HepG2 (cell line): ENCODE measurements at regions not wholly inside any gene's neighbourhood (a gene's known extent, or its start where the extent isn't known, plus 50 kb on each side); places are given as distances from the start of the nearest gene placed in this dataset.

ENCODE experiments used
- ATAC-seq: fragments of 200-7000 bp; cut with Tn5 transposase; 3 replicates; pipeline ENCODE4 v1.9.1; 2020; ENCODE audit warnings: mild to moderate bottlenecking, moderate library complexity
- BruUV-seq: library from RNA; stranded (reverse); fragments of 400-500 nt; replicated peaks from 2 replicates; lab custom pipeline; 2021; lab: Mats Ljungman, UMichigan
- CTCF ChIA-PET: fragments of 300-600 bp; formaldehyde crosslinking; extraction: SDS; loops from one replicate; lab custom pipeline; 2021; ENCODE audit warnings: low total read pairs, inconsistent platforms, low intra/inter-chr PET ratio; lab: Yijun Ruan, JAX
- POLR2A ChIA-PET: fragments of 350-600 bp; sonication (Branson Sonifier 250); formaldehyde crosslinking; loops from one replicate; lab custom pipeline; 2020; ENCODE audit warnings: antibody characterized with exemption, inconsistent platforms; lab: Yijun Ruan, JAX
- DNase-seq: peaks from one replicate; pipeline ENCODE4 v3.0.0-alpha.2; 2015; ENCODE audit warnings: low spot score
- FAIRE-seq: peaks from 3 replicates; lab custom pipeline; 2011; peaks lifted over from hg19 to GRCh38; lab: Jason Lieb, UNC
- H2AFZ ChIP-seq: one replicate; pipeline ENCODE4 v1.6.1; 2011; ENCODE audit warnings: low read length, inconsistent platforms
- H3K27ac ChIP-seq: fragments of 300-600 bp; 3 replicates; pipeline ENCODE4 v1.8.0; 2011; ENCODE audit warnings: mixed run types, mild to moderate bottlenecking, mixed read lengths, low read length, inconsistent platforms; ENCODE audit not compliant: insufficient read depth; ENCODE audit errors: extremely low read length
- H3K27me3 ChIP-seq, 2 experiments: fragments of 200-600 bp in 1 of 2; 2 replicates in 1 of 2; 3 replicates in 1 of 2; pipeline versions ENCODE4 v1.6.0 to v1.8.0; 2011; ENCODE audit warnings: low read length in 2 of 2, mild to moderate bottlenecking in 2 of 2, moderate library complexity in 2 of 2, inconsistent platforms in 1 of 2; ENCODE audit not compliant: insufficient read depth in 2 of 2, control insufficient read depth in 1 of 2
- H3K36me3 ChIP-seq, 2 experiments: fragments of 200-600 bp in 1 of 2; replicated peaks in 1 of 2; 2 replicates in 1 of 2; 3 replicates in 1 of 2; pipeline versions ENCODE4 v1.5.1 to v1.8.0; 2011; ENCODE audit warnings: low read length in 2 of 2, inconsistent platforms in 1 of 2; ENCODE audit not compliant: insufficient read depth in 2 of 2, control insufficient read depth in 1 of 2
- H3K4me1 ChIP-seq: 2 replicates; pipeline ENCODE4 v1.5.1; 2012; ENCODE audit warnings: low read length, inconsistent platforms; ENCODE audit not compliant: insufficient read depth
- H3K4me2 ChIP-seq: 2 replicates; pipeline ENCODE4 v1.6.0; 2011; ENCODE audit warnings: low read depth, low read length, inconsistent platforms
- H3K4me3 ChIP-seq, 3 experiments: fragments of 200-600 bp in 1 of 3; sonication (generic), shearing (Covaris generic) in 1 of 3; replicated peaks in 1 of 3; 2 replicates each; pipeline ENCODE4 v1.5.1; 2011 to 2016; ENCODE audit warnings: low read length in 3 of 3, inconsistent platforms in 2 of 3, low read depth in 2 of 3, mild to moderate bottlenecking in 2 of 3, control low read depth in 1 of 3, mixed read lengths in 1 of 3; ENCODE audit not compliant: insufficient read depth in 1 of 3
- H3K79me2 ChIP-seq: one replicate; pipeline ENCODE4 v1.6.1; 2011; ENCODE audit warnings: low read length, inconsistent platforms; ENCODE audit not compliant: insufficient read depth
- H3K9ac ChIP-seq: 2 replicates; pipeline ENCODE4 v1.6.0; 2011; ENCODE audit warnings: mild to moderate bottlenecking, low read depth, low read length, inconsistent platforms; ENCODE audit not compliant: insufficient read depth
- H3K9me3 ChIP-seq: 2 replicates; pipeline ENCODE4 v1.5.1; 2012; ENCODE audit warnings: mild to moderate bottlenecking, low read length
- H4K20me1 ChIP-seq: 2 replicates; pipeline ENCODE4 v1.6.0; 2011; ENCODE audit warnings: inconsistent platforms, mild to moderate bottlenecking, low read length, moderate library complexity; ENCODE audit not compliant: insufficient read depth
- GATA4 ChIP-seq: sonication (generic); IDR thresholded peaks from 2 replicates; pipeline ENCODE4 v1.6.1; 2016; ENCODE audit warnings: antibody characterized with exemption, low read depth, borderline replicate concordance
- SNAPC4 ChIP-seq: sonication (generic); formaldehyde crosslinking; IDR thresholded peaks from 2 replicates; pipeline ENCODE4 v1.4.0; 2020; ENCODE audit warnings: mild to moderate bottlenecking, missing genetic modification reagents
- WGBS: methylation state at CpG from one replicate; pipeline ENCODE4 v1.1.6; 2017; ENCODE audit warnings: low lambda C conversion rate; 5-methylcytosine and 5-hydroxymethylcytosine counted together
- in situ Hi-C: cut with HindIII; loops from 2 replicates; pipeline ENCODE4 v1.10.0; 2017; ENCODE audit warnings: low pct_unique_long_range_greater_than_20kb; ENCODE audit not compliant: extremely low pct_ligation_motif_present
- intact Hi-C: fragments of 100-400 bp; cut with micrococcal nuclease; formaldehyde crosslinking; loops from one replicate; pipeline ENCODE4 v1.10.0; 2022; ENCODE audit not compliant: unreplicated experiment

GRCh38 chr13:37966266-37966665 is 96.7 kb upstream of the TRPC4 start (continued):
- no peak for TF ChIP-seq SNAPC4 (CRISPR knock-in tag)

DNA sequence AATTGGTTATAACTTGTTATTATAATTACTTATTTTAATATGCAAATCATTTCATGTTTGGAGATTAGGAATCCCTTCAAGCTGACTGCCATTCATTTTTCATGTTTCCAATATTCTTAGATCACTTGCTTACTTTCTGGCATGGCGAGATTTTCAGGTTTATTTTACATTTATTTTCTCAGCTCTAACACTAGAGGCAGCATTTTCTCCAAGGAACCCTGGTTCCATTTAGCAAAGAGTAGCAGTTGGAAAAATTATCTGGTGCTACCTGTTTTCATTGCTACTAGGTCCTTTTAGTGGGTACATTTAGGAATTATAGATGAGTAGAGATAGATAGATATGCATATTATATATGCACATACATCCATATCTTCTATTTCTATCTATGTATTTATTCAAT is 90.9 kb upstream of the TRPC4 start:
- CTCF ChIA-PET: no interaction called here
- in situ Hi-C loops: no loop called here
- no peak overlapping the region for H3K4me2 ChIP-seq
- POLR2A ChIA-PET: no interaction called here
- no peaks in the 10 kb centered on the region for H3K4me1 ChIP-seq
- intact Hi-C loops: no loop called here
- H3K79me2 ChIP-seq: no peaks in the 10 kb centered on the region
- no peak for FAIRE-seq
- H3K9ac ChIP-seq: no peak overlapping the region
- WGBS: 25% methylated on average over 1 of the region's 1 CpG
- BruUV-seq: no TSS peak
- no peak for DNase-seq
- no peak overlapping the region for H3K4me3 ChIP-seq
- ATAC-seq: no peak
- no peaks in the 10 kb centered on the region for H3K27me3 ChIP-seq
- no peaks in the 10 kb centered on the region for H3K9me3 ChIP-seq
- no peak for TF ChIP-seq GATA4
- H3K27ac ChIP-seq: no peak overlapping the region
- H3K36me3 ChIP-seq: no peaks in the 10 kb centered on the region
- H2AFZ ChIP-seq: no peak overlapping the region
- H4K20me1 ChIP-seq: no peaks in the 10 kb centered on the region
